WTC11 (cell line): ENCODE measurements at regions not wholly inside any gene's neighbourhood (a gene's known extent, or its start where the extent isn't known, plus 50 kb on each side); places are given as distances from the start of the nearest gene placed in this dataset.

Source experiments
- ATAC-seq: fragments of 200-7000 bp; cut with Tn5 transposase; 2 replicates; pipeline ENCODE4 v1.10.0; 2021; ENCODE audit warnings: mild to moderate bottlenecking, moderate library complexity
- CTCF ChIA-PET: fragments of 300-600 bp; sonication (Branson Sonifier 250); formaldehyde crosslinking; loops from one replicate; lab custom pipeline; 2021; ENCODE audit warnings: antibody characterized with exemption; lab: Charles Lee
- POLR2A ChIA-PET: fragments of 350-600 bp; sonication (Branson Sonifier 250); formaldehyde crosslinking; loops from one replicate; lab custom pipeline; 2021; ENCODE audit warnings: antibody characterized with exemption; lab: Charles Lee
- DNase-seq: peaks from one replicate; pipeline ENCODE4 v3.0.0; 2021; ENCODE audit warnings: low spot score
- H3K27ac Mint-ChIP-seq: 2 replicates; pipeline ENCODE4 v1.8.0; 2021; ENCODE audit warnings: mixed read lengths
- H3K27me3 Mint-ChIP-seq: 2 replicates; pipeline ENCODE4 v1.8.0; 2021; ENCODE audit warnings: low read depth, mild to moderate bottlenecking, moderate library complexity, mixed read lengths
- H3K36me3 Mint-ChIP-seq: 2 replicates; pipeline ENCODE4 v1.8.0; 2021; ENCODE audit warnings: mixed read lengths
- H3K4me1 Mint-ChIP-seq: 2 replicates; pipeline ENCODE4 v1.8.0; 2022; ENCODE audit warnings: mixed read lengths
- H3K4me3 Mint-ChIP-seq: 2 replicates; pipeline ENCODE4 v1.8.0; 2021; ENCODE audit warnings: mild to moderate bottlenecking, moderate library complexity, mixed read lengths
- H3K9me3 Mint-ChIP-seq: 2 replicates; pipeline ENCODE4 v1.8.0; 2021; ENCODE audit warnings: mixed read lengths
- ATF1 ChIP-seq: sonication (generic); formaldehyde crosslinking; IDR thresholded peaks from 2 replicates; pipeline ENCODE4 v1.8.1; 2023; ENCODE audit warnings: mild to moderate bottlenecking, moderate library complexity, missing genetic modification reagents
- EMX1 ChIP-seq: fragments of 250-450 bp; sonication (Bioruptor Pico); IDR thresholded peaks from 2 replicates; pipeline ENCODE4 v1.8.0; 2021; ENCODE audit warnings: mild to moderate bottlenecking
- JUN ChIP-seq: sonication (generic); formaldehyde crosslinking; IDR thresholded peaks from 2 replicates; pipeline ENCODE4 v1.8.0; 2023; ENCODE audit warnings: mild to moderate bottlenecking, missing genetic modification reagents
- OVOL2 ChIP-seq: fragments of 250-450 bp; sonication (Bioruptor Pico); IDR thresholded peaks from 2 replicates; pipeline ENCODE4 v1.9.0; 2021; ENCODE audit warnings: mild to moderate bottlenecking, borderline replicate concordance
- PRRX2 ChIP-seq: fragments of 250-450 bp; sonication (Bioruptor Pico); IDR thresholded peaks from 2 replicates; pipeline ENCODE4 v1.8.0; 2021; ENCODE audit warnings: mild to moderate bottlenecking
- RELA ChIP-seq: sonication (generic); formaldehyde crosslinking; IDR thresholded peaks from 2 replicates; pipeline ENCODE4 v1.8.1; 2022; ENCODE audit warnings: missing genetic modification reagents, mild to moderate bottlenecking, borderline replicate concordance
- SMAD3 ChIP-seq: sonication (generic); formaldehyde crosslinking; IDR thresholded peaks from 2 replicates; pipeline ENCODE4 v1.8.0; 2022; ENCODE audit warnings: missing genetic modification reagents, mild to moderate bottlenecking, borderline replicate concordance
- SMAD4 ChIP-seq: sonication (generic); formaldehyde crosslinking; IDR thresholded peaks from 2 replicates; pipeline ENCODE4 v1.8.0; 2022; ENCODE audit warnings: mild to moderate bottlenecking, missing genetic modification reagents
- TCF7 ChIP-seq: sonication (generic); formaldehyde crosslinking; IDR thresholded peaks from 2 replicates; pipeline ENCODE4 v1.8.0; 2022; ENCODE audit warnings: mild to moderate bottlenecking, low read depth, missing genetic modification reagents, moderate library complexity
- TP53 ChIP-seq: sonication (generic); formaldehyde crosslinking; IDR thresholded peaks from 2 replicates; pipeline ENCODE4 v1.8.1; 2023; ENCODE audit warnings: mild to moderate bottlenecking, missing genetic modification reagents
- USF2 ChIP-seq: sonication (generic); formaldehyde crosslinking; IDR thresholded peaks from 2 replicates; pipeline ENCODE4 v1.8.1; 2023; ENCODE audit warnings: mild to moderate bottlenecking, missing genetic modification reagents, moderate library complexity
- ZNF121 ChIP-seq: sonication (generic); formaldehyde crosslinking; IDR thresholded peaks from 2 replicates; pipeline ENCODE4 v1.8.0; 2023; ENCODE audit warnings: missing genetic modification reagents
- ZNF532 ChIP-seq: fragments of 250-450 bp; sonication (Bioruptor Pico); IDR thresholded peaks from 2 replicates; pipeline ENCODE4 v1.9.0; 2021; ENCODE audit warnings: mild to moderate bottlenecking, borderline replicate concordance
- TF ChIP-seq, protein P1 (sequence below): sonication (generic); formaldehyde crosslinking; IDR thresholded peaks from 2 replicates; pipeline ENCODE4 v1.8.1; 2023; ENCODE audit warnings: mild to moderate bottlenecking, missing genetic modification reagents
- TF ChIP-seq, protein P2 (sequence below): sonication (generic); formaldehyde crosslinking; IDR thresholded peaks from 2 replicates; pipeline ENCODE4 v1.8.1; 2022; ENCODE audit warnings: mild to moderate bottlenecking, missing genetic modification reagents, moderate library complexity, borderline replicate concordance

GRCh38 chr4:103892586-103892985 lies 172.8 kb upstream of the TACR3 start (continued):
- TF ChIP-seq OVOL2 (CRISPR knock-in tag), result no peak

DNA sequence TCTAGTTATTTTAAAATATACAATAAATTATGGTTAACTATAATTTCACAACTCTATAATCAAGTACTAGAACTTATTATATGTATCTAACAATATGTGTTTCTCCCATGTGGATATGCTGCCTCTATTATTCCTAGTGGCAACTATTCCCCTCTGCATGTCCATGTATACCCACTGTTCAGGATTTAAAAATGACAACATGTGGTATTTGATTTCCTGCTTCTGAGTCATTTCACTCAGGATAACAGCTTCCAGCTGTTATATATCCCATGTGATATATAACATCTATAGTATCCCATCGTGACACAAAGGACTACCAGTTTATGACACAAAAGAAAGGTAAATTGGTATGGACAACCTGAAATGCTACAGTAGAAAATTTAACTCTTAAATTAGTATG lies 167.4 kb upstream of the TACR3 start:
- ATAC-seq (no peak), DNase-seq (no peak)
- Mint-ChIP-seq H3K27me3 (no peaks in the 10 kb centered on the region), H3K4me1 (no peaks in the 10 kb centered on the region), H3K27ac (no peak overlapping the region), H3K4me3 (no peak overlapping the region), H3K9me3 (peaks cover 4% of the 10 kb centered on the region; the same call in 1 of the 2 replicates), H3K36me3 (no peaks in the 10 kb centered on the region)
- POLR2A ChIA-PET, result no interaction called here
- CTCF ChIA-PET, result no interaction called here
- TF ChIP-seq ATF1 (CRISPR knock-in tag), result no peak
- no peak for TF ChIP-seq PRRX2 (CRISPR knock-in tag)
- no peak for TF ChIP-seq RELA (CRISPR knock-in tag)

DNA sequence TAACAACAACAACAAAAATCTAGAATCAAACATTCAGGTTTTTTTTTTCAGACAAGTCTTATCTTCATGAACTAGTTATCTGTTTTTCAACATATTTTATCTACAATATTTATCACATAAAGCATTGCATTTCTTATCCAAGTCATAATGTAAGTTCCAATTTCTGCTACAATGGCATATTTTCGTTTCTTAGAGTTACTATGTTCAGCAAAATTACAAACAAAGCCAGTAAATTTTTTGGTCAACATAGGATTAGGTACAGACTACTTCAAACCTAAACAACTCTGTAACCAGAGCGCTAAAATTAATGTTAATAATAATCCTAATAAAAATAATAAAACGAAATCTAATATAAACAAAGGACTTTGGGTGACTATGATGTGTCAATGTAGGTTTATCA lies 165.4 kb upstream of the TACR3 start:
- H3K4me3 Mint-ChIP-seq, result no peak overlapping the region
- POLR2A ChIA-PET, result no interaction called here
- CTCF ChIA-PET, result interaction anchor here (1.4 kb wide), 1 partner anchor 30 kb away, joined by 3 read pairs; no protein-coding TSS in a partner anchor
- no peaks in the 10 kb centered on the region for H3K36me3 Mint-ChIP-seq
- no peak for TF ChIP-seq SMAD4 (CRISPR knock-in tag)
- TF ChIP-seq, protein P1, sequence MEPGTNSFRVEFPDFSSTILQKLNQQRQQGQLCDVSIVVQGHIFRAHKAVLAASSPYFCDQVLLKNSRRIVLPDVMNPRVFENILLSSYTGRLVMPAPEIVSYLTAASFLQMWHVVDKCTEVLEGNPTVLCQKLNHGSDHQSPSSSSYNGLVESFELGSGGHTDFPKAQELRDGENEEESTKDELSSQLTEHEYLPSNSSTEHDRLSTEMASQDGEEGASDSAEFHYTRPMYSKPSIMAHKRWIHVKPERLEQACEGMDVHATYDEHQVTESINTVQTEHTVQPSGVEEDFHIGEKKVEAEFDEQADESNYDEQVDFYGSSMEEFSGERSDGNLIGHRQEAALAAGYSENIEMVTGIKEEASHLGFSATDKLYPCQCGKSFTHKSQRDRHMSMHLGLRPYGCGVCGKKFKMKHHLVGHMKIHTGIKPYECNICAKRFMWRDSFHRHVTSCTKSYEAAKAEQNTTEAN (CRISPR knock-in tag), result no peak
- TF ChIP-seq EMX1 (CRISPR knock-in tag), result no peak
- H3K9me3 Mint-ChIP-seq, result peaks cover 4% of the 10 kb centered on the region; the same call in 1 of the 2 replicates
- ATAC-seq, result no peak
- H3K4me1 Mint-ChIP-seq, result no peaks in the 10 kb centered on the region
- no peaks in the 10 kb centered on the region for H3K27me3 Mint-ChIP-seq
- no peak for DNase-seq
- no peak overlapping the region for H3K27ac Mint-ChIP-seq

DNA sequence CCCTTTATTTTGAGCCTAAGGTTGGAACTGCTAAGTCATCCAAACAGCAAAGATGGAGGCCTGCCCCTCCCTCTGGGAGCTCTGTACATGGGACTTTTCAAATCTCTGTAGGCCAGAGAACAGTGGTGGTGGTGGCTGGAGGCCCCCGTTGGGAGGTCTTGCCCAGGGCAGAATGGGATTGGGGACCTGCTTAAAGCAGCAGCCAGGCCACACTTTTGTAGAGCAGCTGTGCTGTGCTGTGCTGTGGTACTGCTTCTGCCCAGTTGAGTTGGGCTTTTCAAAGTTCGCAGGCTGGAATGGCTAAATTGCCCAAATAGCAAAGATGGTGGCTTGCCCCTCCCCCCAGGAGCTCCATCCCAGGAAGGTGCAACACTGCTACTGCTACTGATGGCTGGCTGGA lies 147.5 kb upstream of the TACR3 start:
- H3K27ac Mint-ChIP-seq, result no peak overlapping the region

More for the DNA sequence above, 147.5 kb upstream of the TACR3 start:
- H3K36me3 Mint-ChIP-seq, result no peaks in the 10 kb centered on the region
- no peaks in the 10 kb centered on the region for H3K4me1 Mint-ChIP-seq
- TF ChIP-seq JUN (CRISPR knock-in tag) (no peak), TCF7 (CRISPR knock-in tag) (no peak), SMAD3 (CRISPR knock-in tag) (no peak), EMX1 (CRISPR knock-in tag) (no peak), TP53 (CRISPR knock-in tag) (no peak), USF2 (CRISPR knock-in tag) (no peak), ZNF532 (CRISPR knock-in tag) (no peak), ZNF121 (CRISPR knock-in tag) (no peak)
- TF ChIP-seq, protein P2, sequence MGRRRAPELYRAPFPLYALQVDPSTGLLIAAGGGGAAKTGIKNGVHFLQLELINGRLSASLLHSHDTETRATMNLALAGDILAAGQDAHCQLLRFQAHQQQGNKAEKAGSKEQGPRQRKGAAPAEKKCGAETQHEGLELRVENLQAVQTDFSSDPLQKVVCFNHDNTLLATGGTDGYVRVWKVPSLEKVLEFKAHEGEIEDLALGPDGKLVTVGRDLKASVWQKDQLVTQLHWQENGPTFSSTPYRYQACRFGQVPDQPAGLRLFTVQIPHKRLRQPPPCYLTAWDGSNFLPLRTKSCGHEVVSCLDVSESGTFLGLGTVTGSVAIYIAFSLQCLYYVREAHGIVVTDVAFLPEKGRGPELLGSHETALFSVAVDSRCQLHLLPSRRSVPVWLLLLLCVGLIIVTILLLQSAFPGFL, result no peak
- TF ChIP-seq, all 79 proteins: peak for 0
- ATAC-seq, result no peak
- ChIA-PET CTCF (no interaction called here), POLR2A (no interaction called here)
- DNase-seq, result no peak
- Mint-ChIP-seq H3K4me3 (no peak overlapping the region), H3K9me3 (no peaks in the 10 kb centered on the region), H3K27me3 (no peaks in the 10 kb centered on the region)
